AML-193 (cell line): ENCODE measurements at regions not wholly inside any gene's neighbourhood (a gene's known extent, or its start where the extent isn't known, plus 50 kb on each side); places are given as distances from the start of the nearest gene placed in this dataset.
"Not testable (repeated sequence)": the region's sequence is repeated elsewhere in the genome, so short reads cannot be mapped to it uniquely, and the experiment has no call there.

Experiments used
- DNase-seq, 2 experiments: peaks; one replicate each; lab custom pipeline; 2025; lab: John Stamatoyannopoulos, UW

DNA sequence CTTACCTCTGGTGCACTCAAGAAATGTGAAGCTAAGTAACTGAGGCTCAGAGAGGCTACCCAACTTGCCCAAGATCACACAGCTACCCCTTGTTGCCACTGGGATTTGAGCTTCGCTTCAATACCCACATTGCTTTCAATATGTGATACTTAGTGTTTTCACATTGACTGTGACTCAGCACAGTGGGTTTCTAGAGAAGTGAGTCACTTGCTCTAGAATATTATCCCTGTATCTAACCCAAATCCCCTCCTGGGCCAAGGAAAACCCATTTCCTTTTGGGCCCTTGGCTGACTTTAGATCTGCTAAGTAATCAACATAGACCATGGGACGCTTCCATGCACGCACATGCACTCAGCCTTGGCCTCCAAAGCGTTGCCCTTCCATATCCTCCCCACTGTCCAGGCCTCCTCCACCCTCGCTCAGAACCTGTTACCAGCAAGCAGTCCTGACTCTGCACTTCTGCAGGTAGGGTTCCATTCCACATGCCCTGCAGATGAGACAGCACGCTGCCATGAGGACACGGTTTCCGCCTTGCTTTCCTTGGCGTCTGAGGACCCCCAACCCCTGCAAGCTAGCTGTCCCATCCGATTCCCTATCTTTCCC lies 87.7 kb upstream of the CHST15 start:
- no peak for DNase-seq

DNA sequence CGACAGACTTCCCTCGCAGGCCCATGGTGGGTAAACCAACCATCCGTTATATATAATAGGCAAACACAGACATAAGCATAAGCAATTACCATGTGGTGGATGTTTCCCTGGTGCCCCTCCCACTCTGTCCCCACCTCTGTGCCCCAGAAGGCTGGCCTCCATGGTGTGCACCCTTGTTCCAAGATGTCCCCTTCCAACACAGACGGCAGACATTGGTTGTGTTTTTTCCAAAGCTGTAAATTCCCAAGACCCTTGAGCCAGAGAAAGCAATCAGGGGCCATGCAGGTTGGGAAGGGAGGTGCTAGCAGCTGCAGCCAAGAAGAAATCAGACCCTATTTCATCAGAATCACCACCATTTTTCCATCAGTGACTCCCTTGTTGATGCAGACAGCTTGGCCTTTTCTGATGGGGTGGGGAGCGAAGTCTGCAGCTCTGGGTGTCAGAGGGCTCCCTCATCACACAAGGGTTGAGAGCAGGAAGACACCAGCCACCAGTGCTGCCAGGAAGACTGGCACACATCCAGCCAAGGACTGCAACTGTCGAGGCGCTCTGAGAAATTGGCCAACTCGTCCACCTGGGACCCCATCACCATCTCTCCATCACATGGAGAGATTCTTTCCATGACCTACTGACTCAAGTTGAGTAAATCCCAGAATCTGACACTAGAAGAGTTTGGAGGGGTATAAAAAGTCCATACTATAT lies 86.8 kb upstream of the CHST15 start:
- no peak for DNase-seq

DNA sequence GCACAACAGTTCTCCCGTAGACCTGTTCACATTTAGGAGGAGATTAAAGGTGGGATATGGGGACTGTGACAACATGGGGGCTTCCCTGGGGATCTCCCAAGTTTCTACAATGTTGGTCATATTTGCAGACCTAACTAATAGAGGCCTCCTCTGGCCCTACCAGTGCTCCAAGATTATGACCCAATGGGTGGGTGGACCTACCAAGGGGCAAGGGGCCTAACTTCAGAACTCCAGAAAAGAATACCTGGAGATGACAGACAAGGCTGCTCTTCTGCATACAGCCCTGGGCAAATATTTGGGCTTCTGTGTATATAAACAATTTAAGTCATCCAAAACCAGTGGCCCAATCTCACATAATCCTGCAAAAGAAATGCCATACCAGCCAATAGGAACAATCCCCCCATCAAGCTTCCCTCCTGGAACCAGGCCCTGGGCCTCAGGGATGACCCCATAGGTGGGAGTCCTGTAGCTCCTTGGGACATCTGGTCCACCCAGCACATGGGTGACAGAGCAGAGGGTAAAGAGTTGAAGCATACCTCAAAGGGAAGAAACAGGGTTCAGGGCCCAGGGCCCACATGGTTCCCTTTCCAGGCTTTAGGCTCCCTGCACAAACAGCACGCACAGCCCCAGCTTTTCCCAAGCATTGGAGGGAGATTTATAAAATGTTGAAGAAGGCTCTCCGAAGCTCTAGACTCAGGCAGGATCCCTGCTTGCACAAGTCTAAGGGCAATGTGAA lies 86.1 kb upstream of the CHST15 start:
- DNase-seq, result no peak

DNA sequence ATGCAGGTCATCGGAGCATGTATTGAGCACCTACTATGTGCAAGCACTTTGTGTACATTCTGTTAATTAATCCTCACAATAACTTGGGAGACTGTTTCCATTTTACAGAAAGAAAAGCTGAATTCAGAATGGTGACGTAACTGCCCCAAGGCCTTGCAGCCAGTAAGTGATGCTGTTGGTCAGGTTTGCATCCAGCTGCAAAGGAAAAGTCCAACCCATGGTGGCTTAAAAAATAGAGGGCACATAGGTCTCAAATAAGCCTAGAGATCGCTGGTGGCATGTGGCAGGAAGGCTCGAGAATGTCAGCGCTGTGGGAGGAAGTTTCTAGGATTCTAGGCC lies 83.8 kb upstream of the CHST15 start:
- DNase-seq, result no peak

DNA sequence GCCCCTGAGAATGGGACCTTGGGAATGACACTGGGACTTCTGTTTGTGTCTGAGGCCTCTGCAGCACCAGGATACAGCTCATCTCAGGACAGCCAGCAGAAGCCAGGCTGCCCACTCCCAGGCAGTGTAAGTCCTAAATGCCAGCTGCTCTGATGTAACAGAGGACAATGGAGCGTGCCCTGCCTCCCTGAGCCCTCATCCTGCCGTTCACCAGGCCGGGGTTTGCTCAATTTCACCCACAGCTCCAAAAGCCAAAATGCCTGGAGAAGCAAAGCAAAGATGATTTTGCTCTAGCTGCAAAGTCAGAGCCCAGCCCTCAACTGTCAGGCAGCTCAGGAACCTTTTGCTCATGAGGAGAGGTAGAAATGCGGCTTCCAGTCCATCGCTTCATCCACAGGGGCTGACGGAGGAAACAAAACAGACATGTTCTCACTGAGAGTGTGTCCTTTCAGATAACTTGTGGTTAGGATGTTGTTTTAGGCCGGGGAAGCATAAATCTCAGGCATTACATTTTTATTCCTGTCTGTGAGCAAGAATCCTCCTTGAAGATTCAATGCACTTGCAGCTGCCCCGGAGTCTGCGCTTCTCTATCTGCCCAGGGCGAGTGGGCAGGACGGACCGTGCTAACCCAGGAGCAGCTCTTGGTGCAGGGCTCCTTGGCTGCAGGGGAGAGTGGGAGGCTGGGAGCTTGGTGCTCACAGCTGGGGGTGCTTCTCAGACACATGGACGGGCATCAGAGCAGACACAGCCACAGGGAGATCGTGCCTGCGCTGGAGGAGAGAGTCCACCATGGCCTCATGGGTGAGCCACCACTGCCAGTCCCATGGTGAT lies 83.2 kb upstream of the CHST15 start:
- no peak for DNase-seq

DNA sequence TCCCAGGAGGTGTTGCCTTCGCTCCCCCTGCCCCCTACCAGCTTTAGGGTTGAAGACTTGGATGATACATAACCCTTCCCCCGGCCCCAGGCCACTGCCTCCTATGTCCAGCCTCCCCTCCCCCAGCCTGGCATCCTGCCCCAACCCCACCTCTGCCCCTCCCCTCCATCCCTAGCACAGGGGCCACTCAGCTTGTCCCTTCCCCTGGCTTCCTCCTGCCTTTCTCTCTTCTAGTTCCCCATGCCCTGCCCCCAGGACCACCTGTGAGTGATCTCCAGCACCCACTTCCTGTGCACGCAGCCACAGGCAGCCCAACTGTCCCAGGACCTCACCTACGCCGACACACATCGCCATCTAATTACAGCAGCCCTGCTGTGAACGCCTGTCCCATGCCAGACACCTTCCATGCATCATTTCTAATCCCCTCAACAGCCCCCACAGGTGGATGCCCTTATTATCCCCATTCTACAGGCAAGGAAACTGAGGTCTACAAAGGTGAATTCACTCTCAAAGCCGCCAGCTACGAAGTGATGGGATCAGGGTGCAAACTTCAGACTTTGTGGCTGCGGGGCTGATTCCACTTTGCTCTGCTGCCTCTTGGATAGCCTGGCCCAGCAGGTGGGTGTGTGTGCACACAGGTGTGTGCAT lies 82.4 kb upstream of the CHST15 start:
- DNase-seq, result no peak

DNA sequence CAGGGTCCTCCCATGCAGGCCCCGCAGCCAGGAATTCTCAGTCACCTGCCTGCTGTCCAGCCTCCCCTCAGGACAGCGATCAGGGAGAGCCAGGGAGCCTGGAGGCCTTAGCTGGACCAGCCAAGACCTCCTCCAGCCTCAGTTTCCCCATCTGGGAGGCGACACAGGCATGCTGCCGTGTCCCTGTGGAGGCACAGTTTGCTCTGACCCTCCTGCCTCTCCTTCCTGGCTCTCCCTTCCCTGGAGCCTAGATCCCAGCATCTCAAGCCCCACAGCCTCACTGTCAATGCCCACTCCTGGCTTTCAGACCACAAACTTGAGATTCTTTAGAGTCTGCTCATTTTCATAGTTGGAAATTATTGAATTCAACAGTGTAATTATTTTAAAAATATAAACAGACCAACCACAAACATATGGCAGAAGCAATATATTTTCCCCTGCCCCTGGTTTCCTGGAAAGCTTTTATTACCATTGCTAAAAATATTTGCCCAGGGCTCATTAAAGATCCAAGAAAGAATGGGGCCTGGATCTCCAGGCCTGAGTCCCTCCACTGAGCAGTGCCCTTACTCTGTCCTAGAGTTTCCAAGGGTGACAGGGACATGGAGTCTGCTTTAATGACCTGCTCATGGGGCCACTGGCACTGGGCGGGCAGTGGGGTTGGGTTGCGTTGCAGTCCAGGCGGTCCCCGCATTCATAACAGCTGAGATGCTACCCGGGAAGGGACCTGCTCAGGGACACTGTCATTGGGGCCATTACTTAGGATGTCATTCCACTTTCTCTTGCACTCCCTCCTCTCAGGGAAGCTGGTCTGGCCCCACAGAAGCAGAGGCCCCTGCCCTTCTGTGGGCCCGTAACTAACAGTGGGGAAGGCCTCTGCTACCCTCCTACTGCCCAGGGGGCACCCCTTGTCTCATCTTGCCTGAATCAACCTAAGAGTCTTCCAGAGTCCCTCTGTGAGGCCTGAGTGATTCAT lies 81.6 kb upstream of the CHST15 start:
- DNase-seq, result no peak

DNA sequence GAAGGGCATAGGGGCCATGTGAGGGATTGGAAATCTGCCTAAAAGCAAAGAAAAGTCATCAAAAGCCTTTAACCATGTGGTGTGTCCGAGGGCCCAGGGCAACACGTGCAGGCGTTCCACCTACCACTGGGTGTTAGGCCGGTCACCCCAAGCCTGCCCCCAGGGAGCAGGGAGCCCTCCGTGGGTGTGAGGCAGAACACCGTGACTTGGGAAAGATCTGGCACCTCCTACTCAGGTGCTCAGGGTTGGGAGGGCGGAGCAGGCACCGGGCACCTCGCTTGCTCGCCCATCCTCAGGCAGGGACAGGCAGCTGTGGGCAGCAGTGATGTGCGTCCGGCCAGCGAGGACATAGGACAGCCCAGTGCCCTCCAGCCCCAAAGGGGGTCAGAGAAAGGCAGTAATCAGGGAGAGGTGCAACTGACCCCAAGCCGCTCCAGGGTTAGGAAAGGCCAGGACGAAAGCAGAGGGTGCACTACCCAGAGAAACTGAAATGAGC lies 80.7 kb upstream of the CHST15 start:
- DNase-seq, result no peak

DNA sequence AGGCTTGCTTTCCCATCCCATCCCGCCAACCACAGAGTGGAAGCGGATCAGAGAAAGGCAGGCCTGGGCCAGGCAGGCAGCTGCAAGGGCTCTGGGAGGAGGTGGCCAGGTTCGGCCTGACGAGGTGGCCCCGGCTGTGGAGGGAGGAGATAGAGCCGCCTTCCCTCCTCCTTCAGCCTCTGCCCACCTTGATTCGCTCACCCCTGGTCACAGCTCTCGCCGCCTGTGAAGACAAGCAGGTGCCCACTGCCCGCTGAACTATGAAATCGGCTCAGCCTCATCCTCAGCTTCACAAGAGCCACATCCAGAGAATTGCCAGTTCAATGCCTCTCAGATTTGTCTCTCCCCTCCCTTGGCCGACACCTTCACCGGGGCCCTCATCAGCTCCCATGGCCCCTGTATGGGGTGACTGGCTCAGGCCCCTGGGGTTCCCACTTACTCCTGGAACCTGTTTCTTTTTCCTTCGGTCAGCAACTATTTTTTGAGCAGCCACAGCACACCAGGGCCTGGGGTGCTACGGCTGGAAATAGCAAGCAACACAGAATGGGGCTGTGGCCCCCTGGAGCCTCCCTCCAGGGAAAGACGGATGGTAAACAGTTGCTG lies 80.0 kb upstream of the CHST15 start:
- DNase-seq, result no peak

DNA sequence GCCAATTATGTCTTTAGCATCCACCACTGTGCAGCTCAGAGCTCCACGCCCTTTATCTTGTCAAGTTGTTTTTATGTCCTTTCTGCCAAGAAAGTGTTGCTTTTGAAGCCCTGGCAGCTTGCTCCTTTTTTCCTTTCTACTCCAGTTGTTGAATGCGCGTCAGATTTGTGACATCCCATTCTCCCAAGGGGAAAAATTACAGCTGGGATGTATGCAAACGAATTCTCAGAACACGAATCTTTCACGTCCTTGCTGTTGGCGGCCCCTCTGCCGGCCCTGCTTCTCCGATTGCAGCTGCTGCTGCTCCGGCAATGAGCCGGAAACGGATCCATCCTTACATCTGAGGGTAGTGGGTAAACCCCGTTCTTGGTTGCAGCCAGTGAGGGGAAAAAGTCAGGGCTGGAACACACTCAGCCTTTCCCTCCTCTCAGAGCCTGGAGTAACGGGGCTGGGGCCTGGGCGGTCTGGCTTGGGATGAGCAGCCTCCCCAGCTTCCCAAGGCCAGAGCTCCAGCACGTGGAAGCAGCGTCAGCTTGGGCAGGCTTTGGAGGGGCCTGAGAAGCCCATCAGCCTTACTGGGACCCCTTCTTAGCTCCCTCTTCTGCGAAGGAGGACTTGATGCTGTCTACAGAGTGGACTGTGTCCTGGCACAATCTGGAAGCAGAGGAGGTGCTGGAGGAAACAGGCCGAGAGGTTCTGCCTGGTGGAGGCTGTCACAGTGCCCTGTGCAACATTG lies 79.0 kb upstream of the CHST15 start:
- DNase-seq, result no peak

DNA sequence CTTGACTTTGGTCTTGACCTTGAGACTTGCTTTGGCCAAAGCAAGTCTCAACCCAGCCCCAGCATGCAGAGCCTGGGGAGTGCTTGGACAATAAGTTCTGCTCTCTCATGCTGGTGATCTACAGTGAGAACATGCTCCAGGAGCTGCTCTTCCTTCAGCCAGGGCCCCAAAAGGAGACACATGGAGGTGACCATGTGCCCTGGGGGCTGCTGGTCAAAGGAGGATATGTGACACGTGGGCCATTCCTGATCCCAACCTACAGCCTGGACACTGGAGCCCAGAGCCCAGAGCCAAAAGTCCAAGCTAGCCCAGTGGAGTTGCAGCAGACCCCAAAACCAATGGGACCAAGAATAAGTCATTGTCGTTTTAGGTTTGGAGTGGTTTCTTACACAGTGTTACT lies 78.2 kb upstream of the CHST15 start:
- DNase-seq, result no peak

DNA sequence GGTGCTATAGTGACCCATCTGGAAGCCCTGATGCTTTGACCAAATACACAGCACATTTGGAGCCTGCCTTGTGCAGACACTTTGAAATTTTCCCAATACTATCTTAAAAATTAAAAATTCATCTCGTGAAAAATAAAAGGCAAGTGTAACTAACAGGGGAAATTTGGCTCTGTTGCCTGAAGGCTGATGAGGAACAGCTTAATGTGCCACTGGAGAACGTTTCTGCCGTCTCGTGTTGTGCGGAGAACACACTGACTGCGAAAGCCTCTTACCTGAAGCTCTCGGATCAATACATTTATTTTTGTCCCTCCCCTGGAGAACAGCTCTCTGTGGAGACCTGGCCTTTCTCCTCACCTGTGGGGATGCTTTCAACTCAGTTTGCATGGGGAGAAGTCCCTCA lies 77.2 kb upstream of the CHST15 start:
- no peak for DNase-seq

DNA sequence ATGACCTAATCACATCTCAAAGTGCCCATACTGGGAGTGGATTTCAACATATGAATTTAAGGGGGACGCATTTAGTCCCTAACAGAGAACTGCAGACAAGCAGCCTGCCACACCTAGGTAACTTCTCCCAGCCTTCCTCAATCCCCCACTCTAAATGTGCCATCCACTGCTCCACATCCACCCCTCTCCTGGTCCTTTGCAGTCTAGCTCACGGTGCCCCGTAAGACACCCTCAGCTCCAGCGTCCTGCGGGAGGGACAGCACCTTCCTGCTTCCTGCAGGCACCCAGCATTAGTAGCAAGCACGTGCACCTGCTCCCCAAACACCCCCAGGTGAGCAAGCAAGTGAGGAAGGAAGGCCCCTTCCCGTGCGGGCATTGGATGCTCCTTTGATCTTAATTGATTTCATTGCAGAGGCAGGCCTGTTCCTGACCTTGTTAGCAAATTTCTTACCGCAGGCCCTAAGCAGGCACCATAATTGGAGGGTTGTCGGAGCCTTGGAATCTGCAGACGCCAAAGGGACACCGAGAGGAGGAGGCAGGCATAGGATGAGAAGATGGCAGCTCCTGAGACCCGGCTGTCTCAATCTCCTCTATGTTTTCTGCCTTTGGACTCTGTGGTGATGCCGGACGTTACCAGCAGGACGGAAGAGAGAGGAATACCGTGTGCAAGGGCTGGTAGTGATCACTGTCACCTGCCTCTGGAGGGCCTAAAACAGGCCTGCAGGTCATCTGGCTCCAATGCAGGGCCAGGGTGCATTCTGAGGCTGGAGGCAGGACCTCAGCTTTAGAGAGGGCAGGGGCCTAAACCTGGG lies 75.8 kb upstream of the CHST15 start:
- no peak for DNase-seq

DNA sequence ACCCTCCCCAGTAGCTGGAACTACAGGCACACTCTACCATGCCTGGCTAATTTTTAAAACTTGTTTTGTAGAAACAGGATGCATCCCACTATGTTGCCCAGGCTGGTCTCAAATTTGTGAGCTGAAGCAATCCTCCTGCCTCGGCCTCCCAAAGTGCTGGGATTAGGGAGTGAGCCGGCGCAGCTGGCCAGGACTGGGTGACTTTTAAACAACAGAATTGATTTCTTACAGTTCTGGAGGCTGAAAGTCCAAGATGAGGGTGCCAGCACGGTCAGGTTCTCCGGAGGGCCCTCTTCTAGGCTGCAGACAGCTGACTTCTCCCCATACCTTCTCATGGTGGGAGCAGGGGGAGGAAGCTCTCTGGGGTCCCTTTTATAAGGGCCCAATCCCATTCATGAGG lies 75.2 kb upstream of the CHST15 start:
- no peak for DNase-seq

DNA sequence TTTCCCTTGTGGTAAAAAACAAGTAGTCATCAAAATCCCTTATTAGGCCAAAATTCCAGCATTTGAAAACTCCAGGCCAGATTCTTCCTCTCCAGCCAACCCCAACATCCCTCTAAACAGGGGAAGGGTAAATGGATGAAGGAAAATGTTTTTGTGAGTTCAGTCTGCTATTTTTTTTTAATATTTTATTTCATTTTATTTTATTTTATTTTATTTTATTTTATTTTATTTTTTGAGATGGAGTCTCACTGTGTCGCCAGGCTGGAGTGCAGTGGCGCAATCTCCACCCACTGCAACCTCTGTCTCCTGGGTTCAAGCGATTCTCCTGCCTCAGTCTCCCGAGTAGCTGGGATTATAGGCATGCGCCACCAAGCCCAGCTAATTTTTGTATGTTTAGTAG lies 74.5 kb upstream of the CHST15 start:
- DNase-seq, result not testable (repeated sequence)

DNA sequence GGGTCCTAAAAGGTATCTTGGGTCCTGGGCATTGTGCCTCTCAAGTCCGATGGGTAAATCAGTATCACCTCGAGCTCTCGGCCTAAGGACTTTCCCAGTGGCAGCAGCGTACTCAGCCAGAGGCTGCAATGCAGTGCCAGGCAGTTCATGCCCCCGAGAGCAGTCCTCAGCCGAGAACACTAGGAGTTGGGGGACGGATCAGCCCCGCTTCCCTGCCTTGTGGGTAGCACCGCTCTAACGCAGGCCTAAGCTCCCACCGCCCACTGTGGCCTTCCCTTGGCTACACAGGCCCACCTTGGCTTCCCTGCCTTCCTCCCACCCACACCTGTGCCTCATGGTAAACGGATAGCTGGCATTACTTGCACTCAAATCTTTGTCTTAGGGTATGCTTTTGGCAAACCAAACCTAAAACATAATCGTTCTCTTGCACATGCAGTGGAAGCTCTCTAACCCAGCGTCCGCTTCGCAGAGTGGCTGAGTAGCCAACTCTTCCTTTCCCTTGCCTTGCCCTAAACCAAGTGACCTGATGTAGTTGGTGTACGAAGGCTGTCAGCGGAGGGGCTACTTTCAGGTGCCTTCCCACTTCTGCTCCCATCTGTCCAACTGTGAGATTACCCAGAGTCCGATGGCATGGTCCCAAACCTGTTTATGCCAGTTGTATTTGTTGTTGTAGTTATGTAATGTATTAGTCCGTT lies 73.2 kb upstream of the CHST15 start:
- no peak for DNase-seq

DNA sequence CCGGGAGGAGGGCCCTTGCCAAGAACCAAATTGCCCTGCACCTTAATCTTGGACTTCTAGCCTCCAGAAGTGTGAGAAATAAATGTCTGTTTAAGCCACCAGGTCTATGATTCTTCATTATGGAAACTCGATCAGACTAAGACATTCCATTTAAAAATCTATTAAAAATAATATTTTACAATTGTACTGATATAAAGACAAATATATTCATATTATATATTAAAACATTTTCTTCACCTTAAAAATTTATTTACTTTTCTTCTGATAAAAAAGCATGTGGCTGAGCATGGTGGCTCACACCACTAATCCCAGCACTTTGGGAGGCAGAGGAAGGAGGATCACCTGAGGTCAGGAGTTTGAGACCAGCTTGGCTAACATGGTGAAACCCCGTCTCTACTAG lies 72.4 kb upstream of the CHST15 start:
- DNase-seq, result no peak

DNA sequence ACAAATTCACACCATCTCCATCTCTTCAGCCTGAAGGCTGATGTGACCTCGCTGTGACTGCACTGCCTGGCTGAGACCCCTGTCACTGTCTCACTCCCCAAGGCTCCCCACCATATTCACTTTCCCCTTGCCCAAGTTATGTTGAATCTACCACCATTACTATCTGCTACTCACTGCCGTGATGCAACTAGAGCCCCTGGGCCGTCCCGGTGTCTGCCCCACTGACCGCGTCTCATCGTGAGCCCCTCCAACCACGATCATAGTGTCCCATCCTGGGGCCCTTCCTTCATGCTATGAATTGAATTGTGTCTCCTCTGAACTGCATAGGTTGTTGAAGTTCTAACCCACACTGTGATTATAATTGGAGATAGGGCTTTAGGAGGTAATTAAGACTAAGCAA lies 71.9 kb upstream of the CHST15 start:
- no peak for DNase-seq
